Pancreas (tissue), 10 donors: ENCODE measurements at regions not wholly inside any gene's neighbourhood (a gene's known extent, or its start where the extent isn't known, plus 50 kb on each side); places are given as distances from the start of the nearest gene placed in this dataset.

Source experiments
- ATAC-seq, 4 donors: fragments of 200-7000 bp; cut with Tn5 transposase; one replicate each; pipeline versions ENCODE4 v1.8.0 to v1.9.1; 2020; ENCODE audit warnings: mild to moderate bottlenecking in 4 of 4, moderate library complexity in 4 of 4
- DNase-seq, 6 donors: peaks; one replicate each; pipeline ENCODE4 v3.0.0-alpha.2; 2020
- FAIRE-seq: peaks from 2 replicates; lab custom pipeline; 2012; peaks lifted over from hg19 to GRCh38; lab: Jason Lieb, UNC
- H3K27ac ChIP-seq, 4 donors: fragments of 200-600 bp; sonication (generic); 1 replicate in 3 of 4; 2 replicates in 1 of 4; pipeline versions ENCODE4 v1.5.0 to v1.8.0; 2020
- H3K27me3 ChIP-seq, 4 donors: fragments of 200-600 bp; one replicate each; pipeline ENCODE4 v1.8.0; 2021
- H3K36me3 ChIP-seq, 3 donors: fragments of 200-600 bp; sonication (generic) in 1 of 3; one replicate each; pipeline versions ENCODE4 v1.5.0 to v1.8.0; 2020 to 2021
- H3K4me1 ChIP-seq, 3 donors: fragments of 200-600 bp; one replicate each; pipeline ENCODE4 v1.8.0; 2021
- H3K4me3 ChIP-seq, 4 donors: fragments of 200-600 bp; sonication (generic) in 2 of 4; one replicate each; pipeline versions ENCODE4 v1.5.0 to v1.8.0; 2020 to 2021
- H3K9me3 ChIP-seq, 4 donors: fragments of 200-600 bp; one replicate each; pipeline ENCODE4 v1.8.0; 2021
- CTCF ChIP-seq, 4 donors: fragments of 200-600 bp; sonication (generic) in 3 of 4; IDR thresholded peaks; one replicate each; pipeline versions ENCODE4 v1.5.0 to v1.8.0; 2021; ENCODE audit warnings: antibody characterized with exemption in 4 of 4
- WGBS, 2 donors: extraction: QIAGEN DNeasy Blood & Tissue Kit; methylation state at CpG; one replicate each; pipeline ENCODE4 v1.1.7; 2013; 5-methylcytosine and 5-hydroxymethylcytosine counted together
- intact Hi-C, 3 donors: fragments of 100-400 bp; cut with DNase I; formaldehyde crosslinking; loops; one replicate each; pipeline versions ENCODE4 v1.11.1 to v1.14.2; 2022
- donor health status: healthy with polysubstance abuse.
- donor health status: DM: no; HTN: no; CAD: no; lungs with moderate emphysema.
- donor health status: DM: no; HTN: no; CAD: no.
- donor health status: control.
- donor health status: control.
- donor health status: Bipolar disorder and iron deficiency.
- donor health status: DM: yes; HTN: yes; CAD: no.
- donor health status: DM: no; HTN: no; CAD: no.
- donor health status: DM: no; HTN: no; CAD: no.
- donor health status: DM: yes; HTN: yes; CAD: no.

- intact Hi-C loops = no loop called here
- Histone ChIP-seq H3K9me3 (no peaks in the 10 kb centered on the region), H3K4me3 (no peak overlapping the region), H3K4me1 (no peaks in the 10 kb centered on the region), H3K27me3 (peaks cover 0 to 6% (median 0%) of the 10 kb centered on the region in 4 donors), H3K36me3 (no peaks in the 10 kb centered on the region), H3K27ac (no peak overlapping the region)
- FAIRE-seq (no peak), DNase-seq (no peak), ATAC-seq (no peak)
- 42 to 51% methylated on average over 1 of the region's 1 CpG for WGBS, 2 donors
- no peak for TF ChIP-seq CTCF (IDR thresholded peaks at IDR 0.05)
Measured at GRCh38 chr11:25776238-25776637, 555.7 kb upstream of the ANO3 start.

GRCh38 chr11:25777343-25777742 is 554.6 kb upstream of the ANO3 start:
- Histone ChIP-seq H3K27me3 (no peaks in the 10 kb centered on the region), H3K9me3 (no peaks in the 10 kb centered on the region), H3K27ac (no peak overlapping the region), H3K36me3 (no peaks in the 10 kb centered on the region), H3K4me1 (no peaks in the 10 kb centered on the region), H3K4me3 (no peak overlapping the region)
- ATAC-seq (no peak), DNase-seq (no peak), FAIRE-seq (no peak)
- intact Hi-C loops = no loop called here
- TF ChIP-seq CTCF (IDR thresholded peaks at IDR 0.05) = no peak
- 55 to 66% methylated on average over 2 of the region's 2 CpGs for WGBS, 2 donors

- WGBS, 2 donors = 56 to 59% methylated on average over 1 of the region's 1 CpG
- Histone ChIP-seq H3K36me3 (no peaks in the 10 kb centered on the region), H3K27me3 (no peaks in the 10 kb centered on the region), H3K27ac (no peak overlapping the region), H3K9me3 (no peaks in the 10 kb centered on the region), H3K4me3 (no peak overlapping the region), H3K4me1 (no peaks in the 10 kb centered on the region)
- DNase-seq (no peak), ATAC-seq (no peak), FAIRE-seq (no peak)
- intact Hi-C loops = no loop called here
- no peak for TF ChIP-seq CTCF (IDR thresholded peaks at IDR 0.05)
Measured at GRCh38 chr11:25779033-25779432, 552.9 kb upstream of the ANO3 start.

- WGBS, 2 donors = 36 to 41% methylated on average over 3 of the region's 3 CpGs
- intact Hi-C loops = no loop called here
- ATAC-seq (no peak), DNase-seq (no peak), FAIRE-seq (no peak)
- Histone ChIP-seq H3K36me3 (no peaks in the 10 kb centered on the region), H3K4me3 (no peak overlapping the region), H3K4me1 (no peaks in the 10 kb centered on the region), H3K27ac (no peak overlapping the region), H3K27me3 (no peaks in the 10 kb centered on the region), H3K9me3 (no peaks in the 10 kb centered on the region)
- no peak for TF ChIP-seq CTCF (IDR thresholded peaks at IDR 0.05)
Measured at GRCh38 chr11:25787416-25787815, 544.5 kb upstream of the ANO3 start.

GRCh38 chr11:25790396-25790795 is 541.5 kb upstream of the ANO3 start:
- WGBS, 2 donors = 49 to 53% methylated on average over 1 of the region's 1 CpG
- no peaks in the 10 kb centered on the region for H3K4me1 ChIP-seq
- H3K9me3 ChIP-seq = no peaks in the 10 kb centered on the region
- no peak for ATAC-seq
- no peak overlapping the region for H3K4me3 ChIP-seq
- no peaks in the 10 kb centered on the region for H3K36me3 ChIP-seq
- no peaks in the 10 kb centered on the region for H3K27me3 ChIP-seq
- no peak overlapping the region for H3K27ac ChIP-seq
- intact Hi-C loops = no loop called here
- no peak for TF ChIP-seq CTCF (IDR thresholded peaks at IDR 0.05)
- no peak for DNase-seq
- no peak for FAIRE-seq
